Coronary artery (tissue), 2 donors: ENCODE measurements at regions not wholly inside any gene's neighbourhood (a gene's known extent, or its start where the extent isn't known, plus 50 kb on each side); places are given as distances from the start of the nearest gene placed in this dataset.

Experiments
- DNase-seq: peaks from one replicate; pipeline ENCODE4 v3.0.0-alpha.2; 2017; ENCODE audit warnings: low spot score
- H3K27ac ChIP-seq, 2 donors: fragments of 200-600 bp; sonication (generic); one replicate each; pipeline ENCODE4 v1.5.1; 2016 to 2019
- H3K4me3 ChIP-seq: fragments of 200-600 bp; sonication (generic); 2 replicates; pipeline ENCODE4 v1.5.1; 2016; ENCODE audit warnings: mild to moderate bottlenecking, moderate library complexity
- CTCF ChIP-seq: fragments of 200-600 bp; sonication (generic); IDR thresholded peaks from one replicate; pipeline ENCODE4 v1.5.1; 2019; ENCODE audit warnings: antibody characterized with exemption

- no peak overlapping the region for H3K27ac ChIP-seq
- no peak for DNase-seq
- TF ChIP-seq CTCF, result no peak
Observed at GRCh38 chr15:35928847-35929246, 382.9 kb upstream of the DPH6 start.

GRCh38 chr15:35929740-35930444, 383.9 kb upstream of the DPH6 start:
- no peak for TF ChIP-seq CTCF
- no peak for DNase-seq
- H3K4me3 ChIP-seq, result no peak overlapping the region
- H3K27ac ChIP-seq, result no peak overlapping the region

More at GRCh38 chr15:35928847-35929246, 382.9 kb upstream of the DPH6 start:
- H3K4me3 ChIP-seq, result no peak overlapping the region

- H3K4me3 ChIP-seq, result no peak overlapping the region
- no peak for TF ChIP-seq CTCF
- DNase-seq, result no peak
- no peak overlapping the region for H3K27ac ChIP-seq
Observed at GRCh38 chr15:35931799-35932341, 385.9 kb upstream of the DPH6 start.

- Histone ChIP-seq H3K4me3 (no peak overlapping the region), H3K27ac (no peak overlapping the region)
- no peak for DNase-seq
- TF ChIP-seq CTCF, result no peak
Observed at GRCh38 chr15:35932531-35932930, 386.6 kb upstream of the DPH6 start.

- TF ChIP-seq CTCF, result no peak
- Histone ChIP-seq H3K4me3 (no peak overlapping the region), H3K27ac (no peak overlapping the region)
- DNase-seq, result no peak
Observed at GRCh38 chr15:35933531-35933930, 387.6 kb upstream of the DPH6 start.

GRCh38 chr15:35934383-35935049, 388.6 kb upstream of the DPH6 start:
- H3K27ac ChIP-seq, result no peak overlapping the region
- DNase-seq, result no peak

More at GRCh38 chr15:35934383-35935049, 388.6 kb upstream of the DPH6 start:
- TF ChIP-seq CTCF, result no peak
- no peak overlapping the region for H3K4me3 ChIP-seq
